WTC11 (cell line): ENCODE measurements at regions not wholly inside any gene's neighbourhood (a gene's known extent, or its start where the extent isn't known, plus 50 kb on each side); places are given as distances from the start of the nearest gene placed in this dataset.

Source experiments
- ATAC-seq: fragments of 200-7000 bp; cut with Tn5 transposase; 2 replicates; pipeline ENCODE4 v1.10.0; 2021; ENCODE audit warnings: mild to moderate bottlenecking, moderate library complexity
- CTCF ChIA-PET: fragments of 300-600 bp; sonication (Branson Sonifier 250); formaldehyde crosslinking; loops from one replicate; lab custom pipeline; 2021; ENCODE audit warnings: antibody characterized with exemption; lab: Charles Lee
- POLR2A ChIA-PET: fragments of 350-600 bp; sonication (Branson Sonifier 250); formaldehyde crosslinking; loops from one replicate; lab custom pipeline; 2021; ENCODE audit warnings: antibody characterized with exemption; lab: Charles Lee
- DNase-seq: peaks from one replicate; pipeline ENCODE4 v3.0.0; 2021; ENCODE audit warnings: low spot score
- H3K27ac Mint-ChIP-seq: 2 replicates; pipeline ENCODE4 v1.8.0; 2021; ENCODE audit warnings: mixed read lengths
- H3K27me3 Mint-ChIP-seq: 2 replicates; pipeline ENCODE4 v1.8.0; 2021; ENCODE audit warnings: low read depth, mild to moderate bottlenecking, moderate library complexity, mixed read lengths
- H3K36me3 Mint-ChIP-seq: 2 replicates; pipeline ENCODE4 v1.8.0; 2021; ENCODE audit warnings: mixed read lengths
- H3K4me1 Mint-ChIP-seq: 2 replicates; pipeline ENCODE4 v1.8.0; 2022; ENCODE audit warnings: mixed read lengths
- H3K4me3 Mint-ChIP-seq: 2 replicates; pipeline ENCODE4 v1.8.0; 2021; ENCODE audit warnings: mild to moderate bottlenecking, moderate library complexity, mixed read lengths
- H3K9me3 Mint-ChIP-seq: 2 replicates; pipeline ENCODE4 v1.8.0; 2021; ENCODE audit warnings: mixed read lengths
- ARID4B ChIP-seq: sonication (generic); formaldehyde crosslinking; IDR thresholded peaks from 2 replicates; pipeline ENCODE4 v1.8.0; 2023; ENCODE audit warnings: missing genetic modification reagents, mild to moderate bottlenecking, borderline replicate concordance
- ATF6 ChIP-seq: sonication (generic); formaldehyde crosslinking; IDR thresholded peaks from 2 replicates; pipeline ENCODE4 v1.8.1; 2023; ENCODE audit warnings: mild to moderate bottlenecking, missing genetic modification reagents
- CBFB ChIP-seq: sonication (generic); formaldehyde crosslinking; IDR thresholded peaks from 2 replicates; pipeline ENCODE4 v1.8.1; 2022; ENCODE audit warnings: mild to moderate bottlenecking, low read depth, missing genetic modification reagents
- ETV6 ChIP-seq: sonication (generic); formaldehyde crosslinking; IDR thresholded peaks from 2 replicates; pipeline ENCODE4 v1.8.1; 2022; ENCODE audit warnings: mild to moderate bottlenecking, missing genetic modification reagents
- HMGA2 ChIP-seq: fragments of 250-450 bp; sonication (Bioruptor Pico); IDR thresholded peaks from 2 replicates; pipeline ENCODE4 v1.4.0; 2021; ENCODE audit warnings: mild to moderate bottlenecking, moderate library complexity
- IRF1 ChIP-seq: sonication (generic); formaldehyde crosslinking; IDR thresholded peaks from 2 replicates; pipeline ENCODE4 v1.8.0; 2023; ENCODE audit warnings: missing genetic modification reagents
- NFYB ChIP-seq: sonication (generic); formaldehyde crosslinking; conservative IDR thresholded peaks from 2 replicates; pipeline ENCODE4 v1.8.0; 2022; ENCODE audit warnings: low read depth, missing genetic modification reagents
- NR3C1 ChIP-seq: sonication (generic); formaldehyde crosslinking; conservative IDR thresholded peaks from 2 replicates; pipeline ENCODE4 v1.8.1; 2023; ENCODE audit warnings: low read depth, mild to moderate bottlenecking, missing genetic modification reagents
- PRDM15 ChIP-seq: sonication (generic); formaldehyde crosslinking; IDR thresholded peaks from 2 replicates; pipeline ENCODE4 v1.8.0; 2022; ENCODE audit warnings: missing genetic modification reagents
- SMAD4 ChIP-seq: sonication (generic); formaldehyde crosslinking; IDR thresholded peaks from 2 replicates; pipeline ENCODE4 v1.8.0; 2022; ENCODE audit warnings: mild to moderate bottlenecking, missing genetic modification reagents
- SP1 ChIP-seq: sonication (generic); formaldehyde crosslinking; conservative IDR thresholded peaks from 2 replicates; pipeline ENCODE4 v1.8.1; 2022; ENCODE audit warnings: missing genetic modification reagents
- ZMAT4 ChIP-seq: fragments of 250-450 bp; sonication (Bioruptor Pico); IDR thresholded peaks from 2 replicates; pipeline ENCODE4 v1.9.0; 2021; ENCODE audit warnings: mild to moderate bottlenecking
- ZNF423 ChIP-seq: fragments of 250-450 bp; sonication (Bioruptor Pico); IDR thresholded peaks from 2 replicates; pipeline ENCODE4 v2.1.2; 2022; ENCODE audit warnings: mild to moderate bottlenecking, moderate library complexity

- peaks cover 8% of the 10 kb centered on the region for H3K36me3 Mint-ChIP-seq
- H3K9me3 Mint-ChIP-seq = peaks cover 21% of the 10 kb centered on the region
- ChIA-PET CTCF (interaction anchor here (0.6 to 1.1 kb wide), 4 partner anchors 35 to 382 kb away, joined by 3 read pairs; no protein-coding TSS in a partner anchor), POLR2A (interaction anchor here (1.0 kb wide), 1 partner anchor 80 kb away, joined by 3 read pairs; no protein-coding TSS in a partner anchor)
- H3K4me3 Mint-ChIP-seq = no peak overlapping the region
- H3K4me1 Mint-ChIP-seq = peaks cover 29% of the 10 kb centered on the region
- TF ChIP-seq CBFB (CRISPR knock-in tag) = no peak
- no peak for TF ChIP-seq PRDM15 (CRISPR knock-in tag)
- no peak for TF ChIP-seq ETV6 (CRISPR knock-in tag)
- no peak for TF ChIP-seq ZNF423 (CRISPR knock-in tag)
- H3K27ac Mint-ChIP-seq = no peak overlapping the region
- peaks cover 2% of the 10 kb centered on the region for H3K27me3 Mint-ChIP-seq
- ATAC-seq (no peak), DNase-seq (no peak)
These were observed 96.2 kb downstream of the C9orf50 start for GRCh38 chr9:129524582-129525270.

DNA sequence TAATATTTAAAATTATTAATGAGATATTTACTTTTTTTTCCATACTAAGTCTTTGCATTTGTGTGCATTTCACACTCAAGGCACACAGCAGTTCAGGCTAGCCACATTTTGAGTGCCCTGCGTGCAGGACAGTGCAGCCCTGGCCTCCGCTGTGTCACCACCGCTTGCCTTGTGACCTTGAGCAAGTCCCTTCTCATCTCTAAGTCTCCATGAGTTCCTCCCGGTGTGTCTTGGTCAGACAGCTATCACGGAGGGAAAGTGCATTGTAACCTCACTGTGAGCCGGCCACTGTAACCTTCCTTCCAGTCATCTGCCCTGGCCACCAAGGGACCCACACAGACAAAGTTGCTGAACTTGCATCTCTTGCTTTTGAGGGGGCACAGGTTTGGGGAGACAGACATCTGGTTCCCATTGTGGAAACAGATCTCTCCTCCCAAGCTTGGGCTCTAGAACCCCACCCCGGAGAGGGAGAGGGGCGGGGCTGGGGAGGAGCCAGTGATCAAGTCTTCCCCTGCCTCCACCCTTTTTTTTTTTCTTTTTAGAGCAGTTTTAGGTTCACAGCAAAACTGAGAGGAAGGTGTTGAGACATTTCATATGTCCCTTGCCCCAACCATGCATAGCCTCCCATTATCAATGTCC lies 96.8 kb downstream of the C9orf50 start:
- Mint-ChIP-seq H3K36me3 (peaks cover 7% of the 10 kb centered on the region), H3K27ac (no peak overlapping the region), H3K9me3 (peaks cover 16% of the 10 kb centered on the region), H3K4me3 (no peak overlapping the region), H3K4me1 (peaks cover 29% of the 10 kb centered on the region)
- POLR2A ChIA-PET = interaction anchor here (0.7 to 1.0 kb wide), 2 partner anchors 80 to 536 kb away, joined by 3 to 4 read pairs; no protein-coding TSS in a partner anchor
- CTCF ChIA-PET = interaction anchor here (0.6 to 1.1 kb wide), 3 partner anchors 35 to 381 kb away, joined by 3 read pairs; no protein-coding TSS in a partner anchor
- TF ChIP-seq NFYB (no peak), ARID4B (no peak), NR3C1 (no peak), SMAD4 (no peak), HMGA2 (CRISPR knock-in tag) (no peak), PRDM15 (CRISPR knock-in tag) (no peak), ZMAT4 (no peak), ATF6 (no peak), IRF1 (CRISPR knock-in tag) (no peak), SP1 (no peak)
- TF ChIP-seq, all 79 proteins: peak for 0
- no peaks in the 10 kb centered on the region; the same call in 1 of the 2 replicates for H3K27me3 Mint-ChIP-seq
- ATAC-seq (no peak), DNase-seq (no peak)
